HUDEP-2 (cell line): ENCODE measurements at regions not wholly inside any gene's neighbourhood (a gene's known extent, or its start where the extent isn't known, plus 50 kb on each side); places are given as distances from the start of the nearest gene placed in this dataset.

Experiments
- DNase-seq, 76 experiments: peaks; one replicate each; lab custom pipeline; 2025; ENCODE audit not compliant: unreplicated experiment in 76 of 76; lab: John Stamatoyannopoulos, UW

DNA sequence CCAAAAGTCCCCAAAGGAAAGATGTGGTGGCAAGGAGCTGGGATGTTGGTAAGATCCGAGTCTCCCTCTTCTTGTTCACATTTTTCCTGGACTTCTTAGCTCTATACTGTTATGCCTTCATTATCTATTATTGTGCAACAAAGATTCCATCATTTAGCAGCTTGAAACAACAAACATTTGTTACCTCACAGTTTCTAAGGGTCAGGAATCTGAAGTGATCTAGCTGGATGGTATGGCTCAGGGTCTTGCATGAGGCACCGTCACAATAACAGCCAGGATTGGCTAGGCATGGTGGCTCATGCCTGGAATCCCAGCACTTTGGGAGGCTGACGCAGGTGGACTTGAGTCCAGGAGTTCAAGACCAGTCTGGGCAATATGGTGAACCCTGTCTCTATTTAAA is 51.1 kb upstream of the KRAS start:
- no peak for DNase-seq
